Endothelial cell of hepatic sinusoid (primary cell): ENCODE measurements at regions not wholly inside any gene's neighbourhood (a gene's known extent, or its start where the extent isn't known, plus 50 kb on each side); places are given as distances from the start of the nearest gene placed in this dataset.
"Not testable (repeated sequence)": the region's sequence is repeated elsewhere in the genome, so short reads cannot be mapped to it uniquely, and the experiment has no call there.

Experiments used
- in situ Hi-C: cut with HindIII; loops from 2 replicates; pipeline ENCODE4 v1.10.0; 2017; ENCODE audit warnings: low sequenced_read_pairs

DNA sequence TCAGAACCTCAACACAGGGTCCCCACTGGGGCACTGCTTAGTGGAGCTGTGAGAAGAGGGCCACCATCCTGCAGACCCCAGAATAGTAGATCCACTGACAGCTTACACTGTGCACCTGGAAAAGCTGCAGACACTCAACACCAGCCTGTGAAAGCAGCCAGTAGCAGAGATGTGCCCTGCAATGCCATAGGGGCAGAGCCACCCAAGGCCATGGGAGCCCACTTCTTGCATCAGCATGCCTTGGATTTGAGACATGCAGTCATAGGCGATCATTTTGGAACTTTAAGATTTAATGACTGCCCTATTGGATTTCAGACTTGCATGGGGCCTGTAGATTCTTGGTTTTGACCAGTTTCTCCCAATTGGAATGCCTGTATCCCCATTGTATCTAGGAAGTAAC, 1962.1 kb upstream of the PRR20A start:
- in situ Hi-C loops: not testable (repeated sequence)

DNA sequence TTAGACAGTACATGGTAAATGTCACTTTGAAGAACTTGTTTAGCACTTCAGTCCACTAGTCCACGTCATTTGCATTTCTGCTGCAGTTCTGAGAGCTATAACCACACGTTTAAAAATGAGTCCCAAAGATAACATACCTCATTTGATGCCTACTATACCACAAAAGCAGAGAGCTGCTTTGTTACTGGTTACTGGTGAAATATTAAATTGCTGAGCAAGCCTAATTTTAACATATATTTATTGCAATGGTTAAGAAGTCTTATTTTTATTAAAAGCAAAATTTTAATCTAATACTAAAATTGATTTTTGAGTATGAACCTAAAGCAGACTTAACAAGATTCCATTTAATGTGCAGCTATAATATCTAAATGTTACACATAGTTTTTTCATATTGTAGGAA, 1949.7 kb upstream of the PRR20A start:
- in situ Hi-C loops: no loop called here

DNA sequence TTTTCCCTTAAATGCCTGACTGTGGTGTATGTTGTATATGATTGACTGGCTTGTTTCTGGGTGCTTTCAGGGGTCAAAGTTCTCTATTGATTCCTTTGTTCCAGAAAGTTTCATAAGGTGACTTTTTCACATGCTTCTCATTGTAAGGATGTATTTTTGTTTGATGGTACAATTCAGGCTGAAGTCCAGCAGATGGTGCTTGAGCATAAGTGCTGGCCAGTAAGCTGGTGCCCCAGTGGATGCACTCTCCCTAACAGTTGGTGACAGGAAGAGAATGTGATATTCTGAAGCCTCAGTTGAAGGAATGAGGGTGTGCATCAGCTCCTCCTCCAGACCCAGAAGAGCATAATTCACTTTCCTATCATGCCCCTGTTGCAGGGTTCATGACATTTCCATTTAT, 1941.6 kb upstream of the PRR20A start:
- in situ Hi-C loops: no loop called here

DNA sequence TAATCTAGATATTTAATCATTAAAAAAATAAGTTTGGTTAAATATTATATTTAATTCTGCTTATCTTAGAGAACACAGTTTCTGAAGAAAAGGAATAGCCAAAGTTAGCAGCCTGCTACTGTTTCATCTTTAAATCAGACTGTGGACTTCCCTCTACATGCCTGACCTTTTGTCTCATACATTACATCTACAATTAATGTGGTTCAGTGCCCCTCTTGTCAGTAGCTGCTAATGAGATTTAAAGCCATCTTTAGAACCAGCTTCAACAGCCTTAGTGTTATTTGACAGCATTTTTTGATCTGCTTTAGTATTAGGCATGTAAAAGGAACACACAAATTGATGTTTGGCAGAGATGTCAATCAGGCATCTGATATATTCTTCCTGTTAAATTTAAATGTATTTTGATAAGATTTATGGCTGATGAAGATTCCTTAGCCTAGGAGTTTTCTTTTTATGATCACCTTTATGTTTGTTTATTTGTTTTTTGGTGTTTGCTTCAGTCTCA, 1925.8 kb upstream of the PRR20A start:
- in situ Hi-C loops: no loop called here

DNA sequence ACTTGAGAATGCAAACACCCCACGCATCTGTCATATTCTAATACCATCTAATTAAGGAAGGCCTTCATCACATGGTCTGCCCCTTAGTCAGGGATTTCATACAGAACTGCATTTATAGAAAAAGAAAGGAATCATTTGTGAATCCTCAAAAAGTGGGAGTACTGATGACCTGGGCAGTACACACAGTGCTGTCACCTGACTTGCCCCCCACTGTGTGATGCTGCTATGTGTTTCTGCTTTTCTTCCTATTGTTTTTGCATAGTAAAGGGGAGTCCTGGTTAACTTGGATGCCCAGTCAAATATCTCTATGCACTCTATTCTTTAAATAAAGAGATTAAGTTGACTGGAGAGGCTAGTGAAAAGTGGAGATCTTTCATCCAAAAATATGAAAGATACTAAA, 1921.2 kb upstream of the PRR20A start:
- in situ Hi-C loops: no loop called here

DNA sequence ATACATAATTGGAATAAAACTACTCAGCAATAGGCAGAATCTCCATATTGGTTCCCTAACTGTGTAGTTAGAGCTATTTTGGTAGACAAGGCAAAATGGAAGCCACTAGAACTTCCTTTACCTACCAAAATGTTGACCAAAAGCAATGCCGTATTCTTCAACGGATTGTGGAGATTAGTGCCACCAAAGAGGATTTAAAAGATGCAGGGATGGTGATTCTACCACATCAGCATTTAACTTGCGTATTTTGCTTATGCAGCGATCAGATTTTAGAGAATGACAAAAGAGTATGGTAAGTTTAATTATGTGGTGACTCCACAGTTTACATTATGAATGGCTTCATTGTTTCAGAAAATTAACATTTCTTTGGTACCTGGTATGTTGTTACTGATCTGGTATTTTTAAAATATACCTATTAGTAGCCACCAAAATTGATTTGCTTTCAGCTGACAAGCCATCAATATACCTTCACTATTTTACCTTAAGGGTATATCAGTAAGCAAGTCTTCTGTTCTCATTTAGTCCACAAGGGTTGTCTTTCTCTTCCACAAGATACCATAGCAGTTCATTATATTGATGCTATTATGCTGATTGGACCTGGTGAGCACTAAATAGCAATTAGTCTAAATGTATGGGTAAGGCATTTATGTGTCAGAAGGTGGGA, 1910.7 kb upstream of the PRR20A start:
- in situ Hi-C loops: no loop called here

DNA sequence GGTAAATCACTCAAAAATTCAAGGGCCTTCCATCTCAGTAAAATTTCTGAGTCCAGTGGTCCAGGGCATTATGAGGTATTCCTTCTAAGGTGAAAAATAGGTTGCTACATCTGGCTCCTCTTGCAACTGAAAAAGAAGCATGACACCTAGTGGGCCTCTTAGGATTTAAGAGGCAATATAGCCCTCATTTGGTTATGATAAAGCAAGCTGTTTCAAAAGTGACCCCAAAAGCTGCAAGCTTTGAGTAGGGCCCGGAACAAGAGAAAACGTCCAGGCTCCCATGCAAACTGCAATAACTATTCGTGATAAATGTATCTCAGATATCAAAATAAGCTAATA, 1910.2 kb upstream of the PRR20A start:
- in situ Hi-C loops: no loop called here

DNA sequence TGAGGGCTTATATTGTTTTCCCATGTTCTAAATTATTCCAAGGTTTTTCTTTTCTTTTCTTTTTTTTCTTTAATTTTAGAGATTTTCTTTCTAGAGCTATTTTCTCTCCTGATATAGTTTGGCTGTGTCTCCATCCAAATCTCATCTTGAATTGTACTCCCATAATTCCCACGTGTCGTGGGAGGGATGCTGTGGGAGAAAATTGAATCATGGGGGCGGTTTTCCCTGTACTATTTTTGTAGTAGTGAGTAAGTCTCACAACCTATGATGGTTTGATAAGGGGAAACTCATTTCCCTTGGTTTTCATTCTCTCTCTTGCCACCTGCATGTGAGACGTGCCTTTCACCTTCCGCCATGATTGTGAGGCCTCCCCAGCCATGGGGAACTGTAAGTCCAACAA, 1906.4 kb upstream of the PRR20A start:
- in situ Hi-C loops: no loop called here

DNA sequence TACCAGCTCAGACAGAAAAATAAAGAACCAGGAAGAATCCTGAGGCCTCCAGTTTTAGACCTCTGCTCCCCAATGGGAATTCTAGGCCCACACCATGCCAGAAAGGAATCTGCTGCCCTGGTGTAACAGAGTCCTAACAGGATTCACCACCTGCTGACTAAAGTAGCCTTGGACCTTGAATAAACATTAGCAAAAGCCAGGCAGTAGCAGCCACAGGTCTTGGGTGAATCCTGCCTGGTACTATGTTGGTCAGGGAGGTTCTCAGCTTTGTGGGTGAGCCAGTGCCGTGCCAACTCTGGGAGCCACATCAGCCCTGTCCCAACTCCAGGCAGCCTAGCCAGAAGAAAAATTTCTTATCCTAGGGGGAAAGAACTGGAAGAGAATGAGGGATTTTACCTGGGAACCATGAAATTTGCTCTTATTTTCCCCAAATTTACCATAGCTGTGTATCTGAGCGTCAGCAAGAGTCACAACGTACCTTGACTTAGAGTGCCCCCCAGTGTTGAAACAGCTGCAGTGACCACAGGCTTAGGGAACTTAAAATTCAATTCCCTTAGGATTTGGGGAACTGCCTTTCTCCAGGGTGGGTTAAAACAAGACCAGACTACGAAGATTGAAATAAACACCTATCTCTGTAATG, 1895.6 kb upstream of the PRR20A start:
- in situ Hi-C loops: no loop called here

DNA sequence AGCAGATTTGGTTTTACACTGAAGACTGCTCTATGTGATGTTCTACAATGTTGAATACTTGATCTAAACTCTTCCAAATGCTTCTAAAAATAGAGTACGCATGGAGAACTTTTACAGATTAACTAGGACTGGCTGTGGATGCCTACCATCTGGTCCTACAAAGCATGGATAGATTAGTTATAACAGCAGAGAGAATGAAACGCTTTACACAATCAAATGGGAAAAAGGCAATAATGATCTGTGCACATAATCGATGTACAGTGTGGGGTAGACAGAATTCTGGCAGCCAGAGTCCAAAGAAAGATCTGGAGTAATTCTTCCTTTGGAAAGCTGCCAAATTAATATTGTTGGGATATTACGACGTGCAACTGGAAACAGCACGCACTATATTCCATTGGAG, 1885.5 kb upstream of the PRR20A start:
- in situ Hi-C loops: no loop called here

DNA sequence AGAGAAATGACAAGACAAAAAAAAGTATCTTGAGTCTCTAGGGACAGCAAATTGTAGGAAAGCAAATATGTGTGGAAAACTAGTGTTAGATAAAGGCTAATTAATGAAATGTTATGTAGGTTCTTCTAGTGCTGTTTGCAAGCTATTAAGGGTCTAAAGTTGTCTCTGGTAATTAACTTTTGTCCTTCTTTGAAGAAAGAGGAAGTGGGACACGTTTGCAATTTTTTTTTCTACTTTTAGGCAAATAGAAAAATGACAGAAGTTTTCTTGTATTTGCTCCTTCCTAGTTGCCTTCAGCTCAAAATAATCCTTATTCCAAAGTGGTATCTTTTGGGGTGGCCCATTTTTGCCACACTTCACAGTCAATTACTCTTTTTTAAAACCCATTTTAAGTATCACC, 1877.7 kb upstream of the PRR20A start:
- in situ Hi-C loops: no loop called here

DNA sequence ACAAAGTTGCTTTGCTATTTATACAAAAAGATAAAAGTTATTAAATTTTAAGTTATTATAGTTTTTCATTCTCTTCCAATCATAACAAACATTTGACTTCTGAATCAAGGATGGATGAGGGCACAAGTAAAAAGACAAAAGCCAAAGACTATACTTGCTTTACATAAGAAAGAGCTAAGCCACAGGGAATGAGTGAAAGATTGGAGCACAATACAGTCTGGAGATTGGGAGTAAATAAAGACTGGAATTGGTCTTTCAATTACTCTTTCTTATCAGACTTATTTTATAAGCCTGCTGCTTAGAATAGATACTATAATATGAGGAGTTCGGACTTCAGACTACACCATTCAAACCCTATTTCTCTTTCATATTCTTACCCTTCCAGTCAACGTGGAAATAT, 1874.1 kb upstream of the PRR20A start:
- in situ Hi-C loops: no loop called here

DNA sequence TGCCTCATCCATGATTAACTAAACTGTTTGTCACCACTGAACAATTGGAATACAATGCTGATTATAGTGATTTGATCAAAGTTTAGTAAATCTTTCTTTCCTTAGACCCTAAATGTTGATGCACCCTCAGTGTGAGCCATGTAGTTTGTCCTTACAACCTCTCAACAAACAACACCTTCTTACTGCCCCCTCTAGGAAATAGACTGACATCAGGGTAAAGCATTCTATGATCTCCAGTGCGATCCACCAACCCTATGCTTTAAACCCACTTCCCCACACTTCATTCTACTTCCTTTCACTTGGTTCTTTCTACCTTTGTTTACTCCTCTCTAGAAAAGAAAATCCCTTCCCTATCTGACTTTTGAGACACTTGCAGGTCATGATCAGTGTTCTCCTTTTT, 1842.5 kb upstream of the PRR20A start:
- in situ Hi-C loops: no loop called here

DNA sequence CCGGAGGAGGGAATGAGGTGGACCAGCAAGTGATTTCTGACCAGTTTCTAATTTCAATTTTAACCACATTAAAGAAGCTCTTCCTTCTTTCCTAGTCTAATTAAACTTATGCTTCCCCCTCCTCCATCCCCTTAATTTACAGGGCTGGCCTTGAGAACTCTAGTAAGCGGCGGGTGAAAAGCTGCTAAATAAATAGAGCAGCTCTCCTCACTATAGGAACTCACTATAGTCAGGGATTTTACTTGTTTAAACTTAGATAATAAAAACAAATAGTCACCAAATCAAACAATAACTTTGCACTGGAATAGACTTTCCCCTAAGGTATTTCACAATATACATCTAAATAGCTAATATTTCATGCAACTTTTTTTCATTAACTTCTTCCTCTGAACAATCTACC, 1838.2 kb upstream of the PRR20A start:
- in situ Hi-C loops: no loop called here

DNA sequence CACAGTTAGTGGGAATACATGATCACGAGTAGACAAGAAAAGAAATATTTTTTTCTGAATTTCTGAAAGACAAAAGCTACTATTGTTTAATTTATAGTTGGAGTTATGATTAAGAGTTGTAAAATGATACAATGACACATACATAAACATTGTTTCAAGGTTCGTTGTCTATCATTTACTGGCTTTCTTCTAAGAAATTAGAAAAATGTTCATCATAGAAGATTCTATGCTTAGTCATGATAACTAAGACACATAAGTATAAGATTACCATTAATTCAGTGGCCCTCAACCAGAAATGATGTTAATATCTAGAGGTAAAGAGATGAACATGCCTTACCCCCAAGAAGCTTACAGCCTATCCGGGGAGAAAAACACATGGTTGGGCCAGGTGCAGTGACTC, 1832.8 kb upstream of the PRR20A start:
- in situ Hi-C loops: no loop called here

DNA sequence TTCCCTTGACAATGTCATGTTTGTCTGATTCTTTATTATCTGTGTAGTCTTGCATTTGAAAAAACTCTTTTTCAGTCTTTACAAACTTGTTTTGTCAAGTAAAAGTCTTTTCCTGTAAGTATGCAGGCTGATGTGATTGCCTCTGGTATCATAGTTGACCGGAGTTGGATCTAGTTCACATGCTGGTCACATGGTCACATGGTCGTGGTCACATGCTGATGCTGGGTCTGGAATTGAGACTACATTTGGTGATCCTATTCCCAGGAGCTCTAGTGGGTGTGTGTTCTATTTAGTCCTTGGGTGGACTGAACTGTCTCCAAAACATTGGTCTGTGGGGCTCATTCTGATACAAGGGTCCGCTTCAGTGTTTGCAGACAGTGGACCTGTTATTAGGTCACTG, 1798.8 kb upstream of the PRR20A start:
- in situ Hi-C loops: no loop called here

DNA sequence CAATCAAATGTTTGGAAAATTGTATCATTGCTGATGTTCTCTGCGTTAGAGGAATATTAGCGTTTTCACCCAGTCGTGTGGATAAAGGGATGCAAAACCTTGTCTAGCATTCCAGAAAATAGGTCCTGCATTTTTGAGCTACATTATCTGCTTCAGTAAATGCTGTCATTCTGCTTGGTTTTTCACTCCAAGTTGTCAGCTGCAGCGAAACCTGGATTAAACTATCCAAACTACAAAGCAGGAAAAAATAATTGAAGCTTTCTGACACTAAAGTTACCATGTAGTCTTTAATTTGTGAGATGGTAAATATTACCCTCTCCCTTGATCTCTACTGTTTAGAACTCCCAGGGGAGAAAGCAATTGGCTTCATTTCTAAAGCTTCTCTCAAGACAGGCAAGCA, 1795.5 kb upstream of the PRR20A start:
- in situ Hi-C loops: no loop called here

DNA sequence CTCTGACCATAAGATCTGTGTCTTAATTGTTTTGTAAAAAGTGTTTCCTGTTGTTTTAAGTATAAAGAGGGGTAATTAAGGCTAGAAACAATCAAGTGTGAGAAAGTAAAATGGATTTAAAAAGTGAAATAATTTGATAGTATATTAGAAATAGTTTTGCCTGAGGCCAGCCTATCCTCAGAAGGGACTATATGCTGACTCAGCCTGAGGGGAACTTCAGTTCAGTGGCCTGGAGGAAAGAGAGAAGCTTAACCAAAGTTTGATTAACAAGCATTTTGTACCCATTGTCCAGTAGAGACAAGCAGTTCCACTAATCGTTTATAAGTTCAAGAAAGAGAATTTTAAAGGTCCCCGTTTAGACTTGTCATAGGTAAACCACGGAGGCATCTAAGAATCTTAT, 1793.2 kb upstream of the PRR20A start:
- in situ Hi-C loops: no loop called here

DNA sequence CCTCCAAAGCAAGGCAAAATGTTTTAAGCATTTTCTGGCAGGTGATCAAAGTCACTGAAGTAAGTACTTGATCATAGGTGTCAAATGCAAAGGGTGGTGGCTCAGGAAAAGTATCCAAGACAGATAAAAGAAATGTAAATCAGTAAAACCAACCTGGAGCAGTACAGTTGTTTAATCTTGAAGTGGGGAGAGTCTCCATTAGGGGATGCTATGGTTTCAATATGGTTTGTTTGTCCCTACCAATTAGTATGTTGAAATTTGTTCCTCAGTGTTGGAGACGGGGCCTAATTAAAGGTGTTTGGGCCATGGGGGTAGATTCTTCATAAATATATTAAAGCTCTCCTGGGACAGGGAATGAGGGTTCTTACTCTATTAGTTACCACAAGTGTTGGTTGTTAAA, 1781.7 kb upstream of the PRR20A start:
- in situ Hi-C loops: no loop called here

DNA sequence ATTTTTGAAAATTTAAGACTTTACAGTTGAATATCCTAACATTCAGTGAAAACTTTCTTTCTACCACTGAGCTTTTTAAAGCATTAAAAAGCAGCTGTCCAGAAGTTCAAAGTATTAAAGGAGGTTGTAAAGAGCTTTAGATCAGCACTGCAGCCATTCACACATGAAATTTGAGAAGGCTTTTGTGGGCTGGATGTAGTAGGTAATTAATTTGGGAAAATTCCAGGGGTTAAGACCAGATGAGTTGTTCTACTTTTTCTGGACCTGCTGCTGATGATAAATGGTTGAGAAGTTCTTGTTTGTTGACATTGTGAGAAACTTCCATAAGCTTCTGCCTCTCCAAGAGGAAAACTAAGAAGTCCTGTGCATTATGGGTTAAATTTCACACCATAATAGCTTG, 1779.6 kb upstream of the PRR20A start:
- in situ Hi-C loops: no loop called here

DNA sequence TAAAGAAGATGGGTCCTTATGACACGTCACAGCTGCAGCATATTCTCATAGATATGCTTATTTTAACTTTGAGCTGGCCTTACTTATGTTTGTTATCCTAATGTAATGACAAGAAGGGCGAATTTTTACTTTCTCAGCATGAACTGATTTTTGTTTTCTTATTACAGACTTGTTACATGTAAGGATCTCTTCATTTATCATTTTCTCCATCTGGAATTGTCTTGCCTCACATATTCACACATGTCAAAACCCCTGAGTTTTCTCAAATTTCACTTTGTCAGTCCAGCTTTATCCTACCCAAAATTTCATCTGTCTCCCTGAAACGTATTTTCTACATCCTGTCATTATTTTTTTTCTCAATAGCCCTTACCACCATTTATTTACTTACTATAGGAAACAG, 1774.0 kb upstream of the PRR20A start:
- in situ Hi-C loops: no loop called here

DNA sequence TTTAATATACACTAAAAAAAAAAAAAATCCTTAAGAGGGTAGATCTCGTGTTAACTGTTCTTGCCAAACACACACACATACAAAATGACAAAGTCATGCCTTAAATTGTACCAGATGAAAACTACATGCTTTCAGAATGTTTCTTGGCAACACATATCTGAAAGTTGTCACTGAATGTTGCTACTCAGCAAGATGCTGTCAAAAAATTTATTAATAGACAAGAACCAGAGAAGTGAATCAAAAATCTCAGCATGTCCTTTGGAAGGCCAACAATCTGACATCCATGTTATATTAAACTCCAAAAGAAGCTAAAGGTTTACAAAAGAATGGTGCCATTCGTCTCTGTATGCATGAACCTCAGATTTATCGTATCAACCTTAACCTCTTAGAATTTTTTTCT, 1746.2 kb upstream of the PRR20A start:
- in situ Hi-C loops: no loop called here

DNA sequence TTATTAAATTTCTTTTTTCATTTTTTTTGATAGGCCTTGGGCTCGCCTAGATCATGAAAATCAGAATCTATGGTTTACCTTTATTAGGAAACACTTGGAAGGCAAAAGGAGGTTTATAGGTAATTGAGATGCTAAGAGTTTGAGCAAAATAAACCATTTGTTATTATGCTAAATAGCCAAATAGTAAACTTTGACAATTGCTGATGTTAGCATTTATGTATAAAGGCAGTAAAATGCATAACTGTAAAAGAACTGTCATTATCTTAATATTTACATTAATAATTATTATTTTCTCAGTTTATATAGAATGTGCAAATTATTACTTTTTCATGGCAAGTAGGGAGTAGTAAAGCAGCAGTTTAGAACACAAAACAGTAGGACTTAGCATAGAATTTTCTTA, 1737.8 kb upstream of the PRR20A start:
- in situ Hi-C loops: no loop called here
